D721Med (cell line): ENCODE measurements at regions not wholly inside any gene's neighbourhood (a gene's known extent, or its start where the extent isn't known, plus 50 kb on each side); places are given as distances from the start of the nearest gene placed in this dataset.
"Not testable (repeated sequence)": the region's sequence is repeated elsewhere in the genome, so short reads cannot be mapped to it uniquely, and the experiment has no call there.

Experiments
- DNase-seq: peaks from one replicate; pipeline ENCODE4 v3.0.0; 2011; ENCODE audit warnings: low spot score; ENCODE audit not compliant: insufficient read length
- FAIRE-seq: peaks from 2 replicates; lab custom pipeline; 2011; peaks lifted over from hg19 to GRCh38; lab: Jason Lieb, UNC
- TF ChIP-seq, protein P1 (sequence below): IDR thresholded peaks from 2 replicates; pipeline ENCODE4 v1.5.1; 2012; ENCODE audit warnings: mild to moderate bottlenecking, control low read depth; ENCODE audit not compliant: insufficient read depth; ENCODE audit errors: missing control alignments

- DNase-seq (no peak), FAIRE-seq (no peak)
- TF ChIP-seq, protein P1, sequence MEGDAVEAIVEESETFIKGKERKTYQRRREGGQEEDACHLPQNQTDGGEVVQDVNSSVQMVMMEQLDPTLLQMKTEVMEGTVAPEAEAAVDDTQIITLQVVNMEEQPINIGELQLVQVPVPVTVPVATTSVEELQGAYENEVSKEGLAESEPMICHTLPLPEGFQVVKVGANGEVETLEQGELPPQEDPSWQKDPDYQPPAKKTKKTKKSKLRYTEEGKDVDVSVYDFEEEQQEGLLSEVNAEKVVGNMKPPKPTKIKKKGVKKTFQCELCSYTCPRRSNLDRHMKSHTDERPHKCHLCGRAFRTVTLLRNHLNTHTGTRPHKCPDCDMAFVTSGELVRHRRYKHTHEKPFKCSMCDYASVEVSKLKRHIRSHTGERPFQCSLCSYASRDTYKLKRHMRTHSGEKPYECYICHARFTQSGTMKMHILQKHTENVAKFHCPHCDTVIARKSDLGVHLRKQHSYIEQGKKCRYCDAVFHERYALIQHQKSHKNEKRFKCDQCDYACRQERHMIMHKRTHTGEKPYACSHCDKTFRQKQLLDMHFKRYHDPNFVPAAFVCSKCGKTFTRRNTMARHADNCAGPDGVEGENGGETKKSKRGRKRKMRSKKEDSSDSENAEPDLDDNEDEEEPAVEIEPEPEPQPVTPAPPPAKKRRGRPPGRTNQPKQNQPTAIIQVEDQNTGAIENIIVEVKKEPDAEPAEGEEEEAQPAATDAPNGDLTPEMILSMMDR: no peak
Measured at GRCh38 chr4:160110891-160111290, 1008.0 kb downstream of the RAPGEF2 start.

DNA sequence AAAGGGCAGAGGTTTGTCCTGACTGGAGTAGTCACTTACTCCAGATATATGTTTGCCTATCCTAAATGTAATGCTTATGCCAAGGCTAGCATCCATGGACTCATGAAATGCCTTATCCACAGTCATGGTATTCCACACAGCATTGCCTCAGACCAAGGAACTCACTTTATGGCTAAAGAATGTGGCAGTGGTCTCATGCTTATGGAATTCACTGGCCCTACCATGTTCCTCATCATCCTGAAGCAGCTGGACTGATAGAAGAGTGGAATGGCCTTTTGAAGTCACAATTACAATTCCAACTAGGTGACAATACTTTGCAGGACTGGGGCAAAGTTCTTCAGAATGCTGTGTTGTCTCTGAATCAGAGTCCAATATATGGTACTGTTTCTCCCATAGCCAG is 1014.8 kb downstream of the RAPGEF2 start:
- DNase-seq (no peak), FAIRE-seq (no peak)

GRCh38 chr4:160125576-160126287 is 1022.9 kb downstream of the RAPGEF2 start:
- FAIRE-seq, DNase-seq: not testable (repeated sequence)

More for the DNA sequence above, 1014.8 kb downstream of the RAPGEF2 start:
- TF ChIP-seq, protein P1: no peak

- no peak for DNase-seq
- FAIRE-seq: no peak
- TF ChIP-seq, protein P1: no peak
Measured at GRCh38 chr4:160127211-160127610, 1024.3 kb downstream of the RAPGEF2 start.

DNA sequence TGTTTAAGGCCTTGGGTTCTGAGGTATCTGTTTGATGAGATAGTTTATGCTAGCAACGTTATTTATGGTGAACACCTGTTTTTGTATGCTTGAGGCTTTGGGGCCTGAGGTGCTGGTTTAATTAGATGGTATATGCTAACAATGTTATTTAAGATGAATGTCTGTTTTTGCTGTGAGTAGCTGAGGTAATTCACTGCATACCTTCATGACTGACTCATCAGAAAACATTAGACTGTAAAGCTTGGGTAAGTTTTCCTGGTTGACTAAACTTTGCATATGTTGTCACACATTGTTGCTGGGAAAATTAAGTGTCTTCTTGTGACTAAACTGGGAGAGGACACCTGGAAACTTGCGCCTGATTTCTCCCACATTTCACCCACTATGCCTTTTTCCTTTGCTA is 1026.6 kb downstream of the RAPGEF2 start:
- FAIRE-seq (no peak), DNase-seq (no peak)
- TF ChIP-seq, protein P1: no peak

GRCh38 chr4:160136021-160136420 is 1033.1 kb downstream of the RAPGEF2 start:
- FAIRE-seq (no peak), DNase-seq (no peak)
- TF ChIP-seq, protein P1: no peak

- TF ChIP-seq, protein P1: no peak
- FAIRE-seq (no peak), DNase-seq (no peak)
Measured at GRCh38 chr4:160141206-160141605, 1038.3 kb downstream of the RAPGEF2 start.
